ENCODE measurements at regions not wholly inside any gene's neighbourhood (a gene's known extent, or its start where the extent isn't known, plus 50 kb on each side); places are given as distances from the start of the nearest gene placed in this dataset.

DNA sequence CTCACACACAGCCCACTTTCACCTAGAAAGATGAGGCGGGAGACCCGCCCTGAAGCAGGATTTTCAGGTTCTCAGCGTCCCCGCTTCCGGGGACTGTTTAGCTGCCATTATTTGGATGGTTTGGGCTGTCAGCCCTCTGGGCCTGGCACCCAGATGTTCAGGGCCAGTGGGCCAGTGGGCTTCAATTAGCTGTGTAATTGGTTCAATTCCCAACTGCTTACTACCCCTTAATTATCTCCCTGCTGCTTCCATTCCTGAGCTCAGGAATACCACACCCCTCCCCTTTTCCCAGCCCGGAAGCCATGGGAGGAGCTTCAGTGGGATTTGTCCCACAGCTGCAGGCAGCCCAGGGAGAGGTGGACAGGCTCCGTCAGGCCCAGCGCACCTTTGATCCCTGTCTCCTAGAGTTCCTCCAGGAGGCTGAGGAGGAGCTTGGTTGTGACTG lies 114.1 kb upstream of the MYCN start:
- TF ChIP-seq POLR2AphosphoS5 (IDR thresholded peaks at IDR 0.05; ENCODE audit: low read depth, low read length): no peak
- TF ChIP-seq POLR2A (IDR thresholded peaks at IDR 0.05; ENCODE audit: low read depth, low read length): no peak
- TF ChIP-seq SPI1 (IDR thresholded peaks at IDR 0.05; ENCODE audit: low read depth, low read length): no peak
- no peak for TF ChIP-seq TAF1 (IDR thresholded peaks at IDR 0.05; ENCODE audit: low read depth, low read length)
- TF ChIP-seq POU2F2 (IDR thresholded peaks at IDR 0.05; ENCODE audit: low read depth, low read length): no peak
- TF ChIP-seq PAX5 (IDR thresholded peaks at IDR 0.05; ENCODE audit: insufficient read depth, low read length, severe bottlenecking): no peak
